Pons (tissue), 1 donor: ENCODE measurements at regions not wholly inside any gene's neighbourhood (a gene's known extent, or its start where the extent isn't known, plus 50 kb on each side); places are given as distances from the start of the nearest gene placed in this dataset.

ENCODE experiments used
- DNase-seq: peaks from one replicate; pipeline ENCODE4 v3.0.0-alpha.2; 2016; ENCODE audit warnings: low spot score

DNA sequence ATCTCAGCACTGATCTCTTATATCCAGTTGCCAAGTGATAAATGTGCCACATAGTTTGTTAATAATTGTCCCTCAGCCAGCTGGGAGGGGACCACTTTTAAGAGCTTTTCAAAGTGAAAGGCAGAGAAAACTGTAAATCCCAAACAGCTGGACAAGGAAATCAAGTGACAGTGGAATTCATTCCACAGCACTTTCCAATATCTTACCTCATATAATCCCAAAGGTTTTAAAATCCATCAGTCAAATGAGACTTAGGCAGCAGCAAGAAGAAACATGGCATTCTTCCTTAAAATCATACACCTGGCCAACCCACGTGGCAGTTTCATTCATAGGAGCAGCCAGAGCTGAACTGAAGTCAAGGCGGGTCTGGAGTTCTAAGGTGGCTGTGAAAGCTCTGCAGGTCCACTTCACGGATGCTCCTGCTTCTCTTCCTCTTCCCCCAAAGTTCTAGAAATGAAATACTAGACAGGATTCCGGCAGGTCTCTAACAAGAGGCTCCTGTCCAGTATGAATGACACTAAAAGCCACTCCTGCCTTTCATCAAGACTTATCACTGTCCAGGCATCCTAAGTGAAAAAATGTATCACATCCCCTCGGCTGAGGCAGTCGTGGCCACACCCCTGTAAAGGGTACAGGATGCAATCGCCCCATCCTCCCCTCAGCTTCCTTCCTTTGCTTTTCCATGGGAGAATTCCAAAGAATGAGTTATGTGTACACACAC lies 190.4 kb upstream of the STK17B start:
- no peak for DNase-seq

DNA sequence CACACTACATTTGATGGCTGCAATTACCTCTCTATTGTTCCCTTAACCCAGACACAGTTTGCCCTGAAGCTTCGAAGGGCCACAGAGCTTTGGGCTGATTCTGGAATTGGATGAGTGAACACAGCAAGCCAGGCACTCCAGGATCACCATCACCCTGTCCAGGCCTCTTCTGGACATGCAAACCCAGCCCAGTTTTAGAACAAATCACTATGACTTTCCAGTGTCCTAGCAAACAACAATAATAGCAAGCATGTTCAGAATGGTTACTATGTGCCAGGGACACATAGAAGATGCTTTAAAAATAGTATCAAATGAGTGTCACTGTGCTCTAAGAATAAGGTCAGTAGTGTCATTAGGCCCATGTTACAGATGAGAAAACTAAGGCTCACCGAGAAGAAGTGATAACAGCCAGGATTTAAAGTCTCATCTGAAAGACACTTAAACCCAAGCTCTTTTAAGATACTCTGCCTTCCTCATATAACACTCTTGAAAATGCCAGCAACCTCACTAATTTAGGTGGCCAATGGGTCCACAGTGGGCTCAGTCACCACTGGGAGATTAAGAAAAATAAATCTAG lies 191.7 kb upstream of the STK17B start:
- DNase-seq: no peak

GRCh38 chr2:196365145-196365544 lies 193.8 kb upstream of the STK17B start:
- DNase-seq: no peak

DNA sequence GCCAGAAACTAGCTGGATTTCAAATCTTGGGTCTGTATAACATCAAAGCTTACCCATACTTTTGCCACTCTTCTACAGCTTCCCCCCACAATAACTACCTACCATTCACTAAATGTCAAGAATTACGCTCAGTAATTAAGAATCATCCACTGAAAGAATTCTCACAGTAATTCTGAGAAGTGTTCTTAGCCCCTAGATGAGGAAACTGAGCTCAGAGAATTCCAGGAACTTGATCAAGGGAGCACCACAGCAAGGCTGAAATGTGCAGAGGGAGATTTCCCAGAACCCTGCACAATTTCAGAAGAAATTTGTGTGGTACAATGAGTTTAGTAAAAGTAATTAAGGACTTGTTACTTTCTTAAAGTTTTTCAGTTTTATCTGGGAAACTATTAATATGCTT lies 194.5 kb upstream of the STK17B start:
- DNase-seq: no peak

DNA sequence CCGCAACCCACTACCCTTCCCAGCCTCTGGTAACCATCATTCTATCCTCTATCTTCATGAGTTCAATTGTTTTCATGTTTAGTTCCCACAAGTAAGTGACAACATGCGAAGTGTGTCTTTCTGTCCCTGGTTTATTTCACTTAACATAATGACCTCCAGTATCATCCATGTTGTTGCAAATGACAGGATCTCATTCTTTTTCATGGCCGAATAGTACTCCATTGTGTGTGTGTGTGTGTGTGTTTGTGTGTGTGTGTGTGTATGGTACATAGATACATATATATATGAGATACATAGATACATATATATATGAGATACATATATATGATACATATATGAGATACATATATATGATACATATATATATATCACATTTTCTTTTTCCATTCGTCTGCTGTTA lies 196.3 kb upstream of the STK17B start:
- DNase-seq: no peak

DNA sequence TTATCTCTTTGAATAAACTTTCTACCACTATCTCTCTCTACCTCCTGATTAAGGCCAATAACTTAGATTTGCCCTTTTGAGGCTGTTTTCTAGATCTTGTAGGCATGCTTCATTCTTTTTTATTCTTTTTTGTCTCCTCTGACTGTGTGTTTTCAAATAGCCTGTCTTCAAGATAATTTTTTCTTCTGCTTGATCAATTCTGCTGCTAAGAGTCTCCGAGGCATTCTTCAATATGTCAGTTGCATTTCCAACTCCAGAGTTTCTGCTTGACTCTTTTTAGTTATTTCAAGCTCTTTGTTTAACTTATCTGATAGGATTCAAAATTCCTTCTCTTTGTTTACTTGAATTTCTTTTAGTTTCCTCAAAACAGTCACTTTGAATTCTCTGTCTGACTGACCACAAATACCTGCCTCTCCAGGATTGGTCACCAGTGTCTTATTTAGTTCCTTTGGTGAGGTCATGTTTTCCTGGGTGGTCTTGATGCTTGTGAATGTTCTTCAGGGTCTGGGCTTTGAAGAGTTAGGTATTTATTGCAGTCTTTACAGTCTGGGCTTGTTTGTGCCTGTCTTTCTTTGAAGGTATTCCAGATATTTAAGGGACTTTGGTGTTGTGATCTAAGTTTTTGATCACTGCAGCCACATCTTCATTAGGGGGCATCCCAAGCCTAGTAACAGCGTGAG lies 197.3 kb upstream of the STK17B start:
- DNase-seq: no peak

DNA sequence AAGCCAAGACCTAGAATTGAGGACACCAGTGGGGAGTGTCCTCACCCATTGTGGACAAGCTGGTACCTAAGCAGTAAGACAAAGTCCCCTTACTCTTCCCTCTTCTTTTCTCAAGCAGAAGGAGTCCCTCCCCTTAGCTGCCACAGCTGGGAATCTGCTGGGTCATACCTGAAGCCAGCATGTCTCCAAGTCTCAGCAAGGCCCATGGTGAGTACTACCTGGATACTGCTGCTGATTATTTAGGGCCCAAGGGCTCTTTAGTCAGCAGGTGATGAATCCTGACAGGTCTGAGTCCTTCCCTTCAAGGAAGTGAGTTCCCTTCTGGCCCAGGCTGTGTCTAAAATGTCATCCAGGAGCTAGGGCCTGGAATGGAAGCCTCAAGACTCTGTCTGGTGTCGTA lies 198.6 kb upstream of the STK17B start:
- DNase-seq: no peak

- DNase-seq: no peak
Observed at GRCh38 chr2:196370381-196370780, 199.0 kb upstream of the STK17B start.

DNA sequence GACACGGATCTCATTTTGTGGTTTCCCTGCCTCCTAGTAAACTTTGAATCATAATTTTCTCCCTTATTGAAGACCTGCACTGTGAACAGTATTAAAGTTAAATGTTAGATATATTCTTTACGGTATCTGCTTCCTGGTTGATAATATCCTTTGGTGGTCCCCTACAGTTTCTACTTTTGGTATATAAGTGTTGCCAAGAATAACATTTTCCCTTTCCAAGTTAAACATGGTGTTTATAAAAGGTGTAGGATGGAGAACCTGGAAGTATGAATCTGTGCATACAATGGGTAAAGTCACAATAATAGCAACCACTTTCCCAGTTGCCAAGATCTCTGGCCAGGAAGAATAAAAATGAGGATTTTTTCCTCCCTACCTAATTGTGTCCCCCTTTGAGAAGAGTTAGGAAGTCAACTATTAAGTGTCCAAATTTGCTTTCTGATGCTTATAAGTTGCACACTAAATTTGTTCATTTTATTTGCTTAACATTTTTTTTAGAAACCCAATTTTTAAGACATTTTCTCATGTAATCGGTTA lies 201.0 kb upstream of the STK17B start:
- DNase-seq: no peak

- DNase-seq: no peak
Observed at GRCh38 chr2:196372811-196373664, 201.7 kb upstream of the STK17B start.

GRCh38 chr2:196376984-196377877 lies 205.9 kb upstream of the STK17B start:
- no peak for DNase-seq

- no peak for DNase-seq
Observed at GRCh38 chr2:196379600-196379999, 208.2 kb upstream of the STK17B start.

DNA sequence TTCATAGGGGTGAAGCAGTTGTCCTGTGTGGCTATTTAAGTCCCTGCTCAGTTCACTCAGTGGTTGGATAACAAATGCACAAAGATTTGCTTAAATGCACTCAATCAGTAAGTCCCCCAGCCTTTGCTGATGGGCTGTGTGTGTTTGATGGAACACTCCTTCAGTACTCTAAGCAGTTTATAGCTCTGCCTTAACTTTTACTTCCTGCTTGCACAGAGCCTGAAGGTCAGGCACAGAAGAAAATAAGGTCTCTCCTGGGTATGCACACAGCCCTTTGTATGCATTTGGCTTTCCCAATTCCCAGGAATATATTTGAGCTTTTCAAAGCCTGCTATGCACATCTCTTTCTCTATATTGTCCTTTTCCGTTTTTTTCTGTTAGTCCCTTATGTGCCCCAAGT lies 208.7 kb upstream of the STK17B start:
- DNase-seq: no peak

DNA sequence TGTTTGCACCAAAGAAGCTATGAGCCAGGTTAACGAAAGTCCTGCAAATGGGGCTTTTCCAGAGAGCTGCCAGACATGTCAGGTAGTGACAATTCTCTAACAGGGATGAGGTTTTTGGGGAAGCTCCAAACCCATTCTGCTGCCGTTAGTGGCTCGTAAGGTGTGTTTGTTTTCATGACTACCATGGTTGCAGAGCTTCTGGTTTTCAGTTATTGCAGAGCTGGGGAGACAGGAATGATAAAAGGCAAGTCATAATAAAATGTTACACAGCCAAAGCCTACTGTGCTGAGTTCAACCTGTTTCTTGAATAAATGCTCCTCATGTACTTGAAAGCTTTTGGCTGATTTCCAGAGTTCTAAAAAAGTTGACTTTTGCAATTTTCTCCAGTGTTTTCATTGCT lies 209.2 kb upstream of the STK17B start:
- DNase-seq: no peak

DNA sequence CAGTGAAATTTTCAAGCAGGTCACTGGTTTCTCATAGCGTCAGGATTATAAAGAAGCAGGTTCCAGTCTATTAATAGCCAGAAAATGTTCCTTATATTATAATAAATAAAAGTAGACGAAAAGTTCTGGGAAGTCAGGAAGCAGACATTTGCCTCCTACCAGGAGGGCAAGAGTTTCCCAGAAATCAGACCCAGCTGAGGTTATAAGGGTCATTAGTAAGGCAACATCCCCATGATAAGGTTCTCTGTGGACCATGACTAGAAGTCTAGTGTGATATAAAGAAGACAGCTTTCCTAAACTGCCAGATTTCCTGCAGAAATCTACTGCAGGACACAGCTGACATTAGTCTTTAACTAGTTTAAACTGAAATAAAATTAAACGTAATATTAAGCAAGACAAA lies 210.1 kb upstream of the STK17B start:
- DNase-seq: no peak

DNA sequence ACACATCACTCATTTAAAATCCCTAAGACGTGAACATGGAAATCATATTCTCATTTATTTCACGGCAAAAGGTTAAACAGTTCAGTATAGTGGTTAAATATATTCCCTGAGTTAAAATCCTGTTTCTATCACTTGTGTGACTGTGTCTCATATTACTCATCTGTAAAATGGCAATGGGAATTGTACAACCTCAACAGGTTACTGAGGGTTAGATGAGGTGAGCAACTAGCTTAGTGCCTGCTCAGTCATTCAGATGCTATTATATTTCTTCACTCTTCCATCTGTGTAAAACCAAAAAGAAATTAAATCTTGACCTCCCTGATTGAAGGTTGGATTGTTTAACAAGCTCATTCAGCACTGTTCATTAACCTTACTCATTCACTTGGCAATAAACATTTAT lies 212.4 kb upstream of the STK17B start:
- no peak for DNase-seq

GRCh38 chr2:196384729-196385128 lies 213.4 kb upstream of the STK17B start:
- DNase-seq: no peak

- DNase-seq: no peak
Observed at GRCh38 chr2:196389670-196390069, 218.3 kb upstream of the STK17B start.

DNA sequence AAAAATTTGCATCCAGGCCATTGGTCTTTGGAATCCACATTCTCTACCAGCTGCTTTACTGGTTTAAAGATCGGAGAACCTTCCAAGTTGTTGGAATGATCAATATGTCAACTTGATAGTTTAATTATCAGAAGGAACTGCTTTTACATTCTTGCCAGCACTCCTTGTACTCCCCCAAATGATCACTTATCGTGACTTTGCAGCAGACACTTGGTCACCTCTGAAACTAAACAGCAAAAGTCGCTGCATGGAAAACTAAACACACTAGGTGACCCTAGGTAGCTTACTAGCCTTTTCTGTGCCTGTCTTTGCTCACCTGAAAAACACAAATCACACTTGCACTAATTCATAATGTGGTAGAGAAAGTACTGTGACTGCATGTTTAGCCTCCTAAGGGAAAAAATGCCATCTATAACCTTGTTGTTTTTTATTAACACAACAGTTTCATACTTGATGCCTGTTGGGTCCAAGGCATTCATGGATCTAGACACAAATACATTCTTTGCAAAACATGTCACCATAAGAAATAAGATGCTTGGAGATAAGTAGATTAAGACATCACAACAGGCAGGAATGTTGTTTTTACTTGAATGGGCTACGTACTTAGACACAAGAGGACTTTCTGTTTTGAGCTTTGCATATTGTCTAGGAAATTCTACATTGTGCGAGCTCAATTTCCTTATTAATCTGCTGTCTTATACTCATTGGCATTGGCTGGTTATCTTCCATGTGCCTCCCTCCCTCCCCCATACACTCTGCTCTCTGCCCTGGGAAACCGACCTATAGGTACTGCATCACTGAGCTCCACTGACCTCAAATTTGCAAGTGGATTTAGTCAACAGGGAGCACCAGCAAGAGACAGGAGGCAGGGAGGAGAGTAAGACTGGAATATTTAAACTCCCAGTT lies 219.1 kb upstream of the STK17B start:
- DNase-seq: no peak

DNA sequence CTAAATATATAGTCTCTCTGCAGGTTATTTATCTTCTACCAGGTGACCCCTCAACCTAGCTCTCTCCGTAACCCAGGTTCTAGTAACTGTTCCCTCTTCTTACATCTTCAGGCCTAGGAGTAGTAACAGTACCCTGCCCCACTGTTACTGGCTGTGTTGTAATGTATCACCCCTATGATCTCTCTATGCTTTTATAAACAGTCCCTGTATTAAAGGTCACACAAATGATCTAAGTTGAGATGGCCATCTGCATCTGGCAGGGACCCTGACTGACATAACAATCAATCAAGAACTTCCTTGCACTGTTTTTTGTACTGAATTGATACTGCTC lies 219.7 kb upstream of the STK17B start:
- DNase-seq: no peak
